ENCODE measurements at regions not wholly inside any gene's neighbourhood (a gene's known extent, or its start where the extent isn't known, plus 50 kb on each side); places are given as distances from the start of the nearest gene placed in this dataset.

- TF ChIP-seq CTCF (IDR thresholded peaks at IDR 0.05): no peak
- no peak for TF ChIP-seq EP300 (IDR thresholded peaks at IDR 0.05)
Measured at GRCh38 chr4:14334166-14334565, 668.1 kb upstream of the CPEB2 start.

Data from tibial nerve (tissue), 4 donors.